Stimulated activated CD4-positive, alpha-beta T cell treated with anti-CD3 and anti-CD28 coated beads, Interleukin-15, amount 100 ng/mL, for 24 hours (primary cell): ENCODE measurements at regions not wholly inside any gene's neighbourhood (a gene's known extent, or its start where the extent isn't known, plus 50 kb on each side); places are given as distances from the start of the nearest gene placed in this dataset.
A peak's percentile ranks its signal among the peaks of the same experiment; 100 is the strongest.

Experiments used
- DNase-seq: peaks from one replicate; pipeline ENCODE4 v3.0.0-alpha.2; 2020

- no peak for DNase-seq
Observed at GRCh38 chr4:84100071-84100470, 399.0 kb downstream of the NKX6-1 start.

GRCh38 chr4:84099599-84099998 is 399.5 kb downstream of the NKX6-1 start:
- DNase-seq: no peak

GRCh38 chr4:84091266-84091665 is 407.8 kb downstream of the NKX6-1 start:
- DNase-seq: no peak

GRCh38 chr4:84089652-84090437 is 409.2 kb downstream of the NKX6-1 start:
- no peak for DNase-seq

- no peak for DNase-seq
Observed at GRCh38 chr4:84085986-84086385, 413.1 kb downstream of the NKX6-1 start.

- no peak for DNase-seq
Observed at GRCh38 chr4:84070289-84070688, 428.8 kb downstream of the NKX6-1 start.

- DNase-seq: no peak
Observed at GRCh38 chr4:84063619-84064018, 435.5 kb downstream of the NKX6-1 start.

GRCh38 chr4:84058201-84058600 is 440.9 kb downstream of the NKX6-1 start:
- no peak for DNase-seq

- DNase-seq: no peak
Observed at GRCh38 chr4:84051639-84052038, 447.5 kb downstream of the NKX6-1 start.

GRCh38 chr4:84051089-84051488 is 448.0 kb downstream of the NKX6-1 start:
- no peak for DNase-seq

- no peak for DNase-seq
Observed at GRCh38 chr4:84050015-84050414, 449.1 kb downstream of the NKX6-1 start.

- DNase-seq: no peak
Observed at GRCh38 chr4:84046551-84046950, 452.5 kb downstream of the NKX6-1 start.

- DNase-seq: no peak
Observed at GRCh38 chr4:84041426-84041825, 457.7 kb downstream of the NKX6-1 start.

- DNase-seq: no peak
Observed at GRCh38 chr4:84035568-84035967, 463.5 kb downstream of the NKX6-1 start.

GRCh38 chr4:84032372-84032771 is 466.7 kb downstream of the NKX6-1 start:
- DNase-seq: no peak

GRCh38 chr4:84031401-84031800 is 467.7 kb downstream of the NKX6-1 start:
- DNase-seq: no peak

- DNase-seq: no peak
Observed at GRCh38 chr4:84028340-84028739, 470.8 kb downstream of the NKX6-1 start.

- DNase-seq: no peak
Observed at GRCh38 chr4:84024405-84024804, 474.7 kb downstream of the NKX6-1 start.

GRCh38 chr4:84022564-84022963 is 476.5 kb downstream of the NKX6-1 start:
- no peak for DNase-seq

GRCh38 chr4:84019626-84020025 is 479.5 kb downstream of the NKX6-1 start:
- no peak for DNase-seq

- no peak for DNase-seq
Observed at GRCh38 chr4:84003046-84003445, 467.1 kb downstream of the GPAT3 start.

- no peak for DNase-seq
Observed at GRCh38 chr4:84001876-84002569, 466.1 kb downstream of the GPAT3 start.

- DNase-seq: no peak
Observed at GRCh38 chr4:83996254-83996653, 460.3 kb downstream of the GPAT3 start.

GRCh38 chr4:83993774-83994173 is 457.9 kb downstream of the GPAT3 start:
- peak; percentile 1 for DNase-seq

- no peak for DNase-seq
Observed at GRCh38 chr4:83989835-83990234, 453.9 kb downstream of the GPAT3 start.
